HEK293 (cell line): ENCODE measurements at regions not wholly inside any gene's neighbourhood (a gene's known extent, or its start where the extent isn't known, plus 50 kb on each side); places are given as distances from the start of the nearest gene placed in this dataset.

Experiments
- ZBTB10 ChIP-seq: fragments of 450-650 bp; formaldehyde crosslinking; IDR thresholded peaks from 2 replicates; pipeline ENCODE4 v1.5.1; 2016; ENCODE audit warnings: missing biosample characterization, missing genetic modification characterization
- ZBTB26 ChIP-seq: fragments of 450-650 bp; formaldehyde crosslinking; optimal IDR thresholded peaks from 2 replicates; pipeline ENCODE3; 2016; ENCODE audit warnings: missing biosample characterization, mild to moderate bottlenecking, missing genetic modification characterization

DNA sequence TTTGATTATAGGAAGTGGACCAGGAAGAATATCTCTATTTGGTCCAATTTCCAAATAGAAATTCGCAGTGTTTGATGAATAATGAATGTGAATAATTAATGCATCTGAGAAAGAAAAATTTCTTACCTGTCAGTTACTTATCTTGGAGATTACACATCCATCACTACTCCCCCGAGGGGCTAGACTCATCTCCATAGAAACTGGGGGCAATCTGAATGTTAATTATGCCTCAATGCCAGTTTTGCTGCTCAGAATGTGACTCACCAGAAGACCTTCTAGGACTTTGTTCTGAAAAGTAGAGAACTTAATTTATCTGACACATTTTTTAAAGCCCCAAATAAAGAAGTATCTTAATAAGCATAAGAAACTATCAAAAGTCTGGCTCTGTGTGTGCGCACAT is 233.4 kb upstream of the NR4A3 start:
- TF ChIP-seq ZBTB26 (tag by site-specific recombination) (no peak), ZBTB10 (tag by site-specific recombination) (no peak)
